Nephron (organoid): ENCODE measurements at regions not wholly inside any gene's neighbourhood (a gene's known extent, or its start where the extent isn't known, plus 50 kb on each side); places are given as distances from the start of the nearest gene placed in this dataset.

ENCODE experiments used
- H3K27ac Mint-ChIP-seq, 3 experiments: 2 replicates each; pipeline ENCODE4 v1.8.0; 2020; ENCODE audit warnings: mixed read lengths in 3 of 3, mild to moderate bottlenecking in 2 of 3, moderate library complexity in 1 of 3
- H3K27me3 Mint-ChIP-seq: 2 replicates; pipeline ENCODE4 v1.8.0; 2021; ENCODE audit warnings: low read depth, mild to moderate bottlenecking, moderate library complexity, mixed read lengths
- H3K36me3 Mint-ChIP-seq: 2 replicates; pipeline ENCODE4 v1.8.0; 2020; ENCODE audit warnings: low read depth, mixed read lengths
- H3K4me1 Mint-ChIP-seq: 2 replicates; pipeline ENCODE4 v1.8.0; 2020; ENCODE audit warnings: mixed read lengths
- H3K4me3 Mint-ChIP-seq, 3 experiments: 2 replicates each; pipeline ENCODE4 v1.8.0; 2020; ENCODE audit warnings: mild to moderate bottlenecking in 3 of 3, mixed read lengths in 3 of 3, moderate library complexity in 2 of 3
- H3K9me3 Mint-ChIP-seq: 2 replicates; pipeline ENCODE4 v1.8.0; 2020; ENCODE audit warnings: mixed read lengths
- TF ChIP-seq, protein P1 (sequence below), 3 experiments: fragments of 200-600 bp; sonication (generic); IDR thresholded peaks; one replicate each; pipeline ENCODE4 v1.5.0; 2021; ENCODE audit warnings: antibody characterized with exemption in 3 of 3; ENCODE audit not compliant: unreplicated experiment in 3 of 3

- Mint-ChIP-seq H3K4me1 (no peaks in the 10 kb centered on the region), H3K9me3 (peaks cover 7% of the 10 kb centered on the region), H3K27ac (no peak overlapping the region), H3K27me3 (no peaks in the 10 kb centered on the region), H3K36me3 (no peaks in the 10 kb centered on the region), H3K4me3 (no peak overlapping the region)
- TF ChIP-seq, protein P1, sequence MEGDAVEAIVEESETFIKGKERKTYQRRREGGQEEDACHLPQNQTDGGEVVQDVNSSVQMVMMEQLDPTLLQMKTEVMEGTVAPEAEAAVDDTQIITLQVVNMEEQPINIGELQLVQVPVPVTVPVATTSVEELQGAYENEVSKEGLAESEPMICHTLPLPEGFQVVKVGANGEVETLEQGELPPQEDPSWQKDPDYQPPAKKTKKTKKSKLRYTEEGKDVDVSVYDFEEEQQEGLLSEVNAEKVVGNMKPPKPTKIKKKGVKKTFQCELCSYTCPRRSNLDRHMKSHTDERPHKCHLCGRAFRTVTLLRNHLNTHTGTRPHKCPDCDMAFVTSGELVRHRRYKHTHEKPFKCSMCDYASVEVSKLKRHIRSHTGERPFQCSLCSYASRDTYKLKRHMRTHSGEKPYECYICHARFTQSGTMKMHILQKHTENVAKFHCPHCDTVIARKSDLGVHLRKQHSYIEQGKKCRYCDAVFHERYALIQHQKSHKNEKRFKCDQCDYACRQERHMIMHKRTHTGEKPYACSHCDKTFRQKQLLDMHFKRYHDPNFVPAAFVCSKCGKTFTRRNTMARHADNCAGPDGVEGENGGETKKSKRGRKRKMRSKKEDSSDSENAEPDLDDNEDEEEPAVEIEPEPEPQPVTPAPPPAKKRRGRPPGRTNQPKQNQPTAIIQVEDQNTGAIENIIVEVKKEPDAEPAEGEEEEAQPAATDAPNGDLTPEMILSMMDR (IDR thresholded peaks at IDR 0.05; ENCODE audit: unreplicated experiment in 3 of 3) = no peak
These were observed 305.4 kb upstream of the CWC22 start for GRCh38 chr2:180312542-180312941.

- Mint-ChIP-seq H3K4me1 (no peaks in the 10 kb centered on the region), H3K27me3 (no peaks in the 10 kb centered on the region), H3K27ac (no peak overlapping the region), H3K36me3 (no peaks in the 10 kb centered on the region), H3K4me3 (no peak overlapping the region), H3K9me3 (no peaks in the 10 kb centered on the region)
- TF ChIP-seq, protein P1 (IDR thresholded peaks at IDR 0.05; ENCODE audit: unreplicated experiment in 3 of 3) = no peak
These were observed 300.0 kb upstream of the CWC22 start for GRCh38 chr2:180307096-180307495.

DNA sequence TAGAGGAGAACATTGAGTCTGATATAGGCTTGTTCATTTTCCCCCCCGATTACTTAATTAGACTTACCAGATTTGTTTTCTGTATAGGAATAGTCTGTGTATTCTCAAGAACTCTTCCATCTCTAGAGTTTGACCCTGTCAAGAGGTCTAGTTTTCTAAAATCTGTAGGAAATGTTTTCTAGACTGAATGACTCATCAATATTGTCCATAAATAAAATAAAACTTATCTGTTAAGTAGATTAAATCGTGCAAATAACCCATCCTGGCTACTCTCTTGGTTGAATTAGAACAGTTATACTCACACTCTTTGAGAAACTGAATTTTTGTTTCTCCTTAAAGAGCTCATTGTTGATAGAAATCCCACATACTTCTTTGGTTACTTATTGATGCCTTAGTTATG lies 299.2 kb upstream of the CWC22 start:
- H3K4me3 Mint-ChIP-seq = no peak overlapping the region
- no peaks in the 10 kb centered on the region for H3K4me1 Mint-ChIP-seq
- H3K27me3 Mint-ChIP-seq = no peaks in the 10 kb centered on the region
- no peak overlapping the region for H3K27ac Mint-ChIP-seq
- TF ChIP-seq, protein P1 (IDR thresholded peaks at IDR 0.05; ENCODE audit: unreplicated experiment in 3 of 3) = no peak
- H3K36me3 Mint-ChIP-seq = no peaks in the 10 kb centered on the region
- H3K9me3 Mint-ChIP-seq = peaks cover 4% of the 10 kb centered on the region

GRCh38 chr2:180291552-180292421 lies 284.7 kb upstream of the CWC22 start:
- Mint-ChIP-seq H3K4me3 (no peak overlapping the region), H3K27ac (no peak overlapping the region), H3K36me3 (no peaks in the 10 kb centered on the region), H3K9me3 (no peaks in the 10 kb centered on the region), H3K27me3 (no peaks in the 10 kb centered on the region), H3K4me1 (no peaks in the 10 kb centered on the region)
- TF ChIP-seq, protein P1 (IDR thresholded peaks at IDR 0.05; ENCODE audit: unreplicated experiment in 3 of 3) = no peak

- Mint-ChIP-seq H3K4me3 (no peak overlapping the region), H3K4me1 (no peaks in the 10 kb centered on the region), H3K36me3 (no peaks in the 10 kb centered on the region), H3K27me3 (no peaks in the 10 kb centered on the region), H3K9me3 (no peaks in the 10 kb centered on the region), H3K27ac (no peak overlapping the region)
- TF ChIP-seq, protein P1 (IDR thresholded peaks at IDR 0.05; ENCODE audit: unreplicated experiment in 3 of 3) = no peak
These were observed 284.0 kb upstream of the CWC22 start for GRCh38 chr2:180291060-180291459.

- peaks cover 4% of the 10 kb centered on the region for H3K4me1 Mint-ChIP-seq
- no peaks in the 10 kb centered on the region for H3K27me3 Mint-ChIP-seq
- H3K9me3 Mint-ChIP-seq = no peaks in the 10 kb centered on the region
- TF ChIP-seq, protein P1 (IDR thresholded peaks at IDR 0.05; ENCODE audit: unreplicated experiment in 3 of 3) = no peak
- no peak overlapping the region for H3K27ac Mint-ChIP-seq
- no peak overlapping the region for H3K4me3 Mint-ChIP-seq
- H3K36me3 Mint-ChIP-seq = no peaks in the 10 kb centered on the region
These were observed 282.5 kb upstream of the CWC22 start for GRCh38 chr2:180289627-180290026.
